ENCODE measurements at regions not wholly inside any gene's neighbourhood (a gene's known extent, or its start where the extent isn't known, plus 50 kb on each side); places are given as distances from the start of the nearest gene placed in this dataset.

GRCh38 chr12:87427770-87428169 lies 601.4 kb downstream of the C12orf50 start:
- H2BK15ac ChIP-seq (ENCODE audit: low read depth, low read length) = no peak overlapping the region
- no peak overlapping the region for H2BK20ac ChIP-seq (ENCODE audit: low read depth, low read length, poor library complexity, severe bottlenecking)
- no peak overlapping the region for H2BK12ac ChIP-seq (ENCODE audit: insufficient read length, low read depth, low read length)
- Mint-ChIP-seq H3K4me3 (no peak overlapping the region), H3K9me3 (peaks cover 13 to 21% of the 10 kb centered on the region in 2 experiments; a peak in 4 of 5 replicates), H3K36me3 (ENCODE audit: insufficient read depth in 1 of 3, low read depth in 3 of 3) (peaks cover 0 to 26% (median 16%) of the 10 kb centered on the region in 3 experiments; a peak in 6 of 7 replicates), H3K27ac (no peak overlapping the region; a peak in 1 of 7 replicates), H3K27me3 (ENCODE audit: low read depth) (no peaks in the 10 kb centered on the region), H3K4me1 (no peaks in the 10 kb centered on the region)
- H4K20me1 ChIP-seq (ENCODE audit: control insufficient read depth, insufficient read depth, insufficient read length) = no peaks in the 10 kb centered on the region
- no peak overlapping the region for H3K56ac ChIP-seq (ENCODE audit: insufficient read length, low read depth, low read length)
- WGBS (ENCODE audit: extremely low coverage, insufficient read length, low lambda C conversion rate) = no CpG with 5 or more reads among the region's 1 CpG
- H4K91ac ChIP-seq (ENCODE audit: insufficient read length, low read depth, low read length) = no peak overlapping the region
- TF ChIP-seq CTCF (conservative IDR thresholded peaks at IDR 0.05) = no peak
- no peak overlapping the region for H3K4me2 ChIP-seq (ENCODE audit: insufficient read depth, insufficient read length, low read length)
- no peaks in the 10 kb centered on the region for H3K9me3 ChIP-seq (ENCODE audit: control insufficient read depth, low read depth, low read length)
- DNase-seq = no peak
- no peaks in the 10 kb centered on the region for H3K23me2 ChIP-seq (ENCODE audit: insufficient read length, low read depth, low read length, poor library complexity, severe bottlenecking)
- no peaks in the 10 kb centered on the region for H3K79me1 ChIP-seq (ENCODE audit: insufficient read depth, low read depth, low read length, poor library complexity, severe bottlenecking)
- no peak overlapping the region for H4K5ac ChIP-seq (ENCODE audit: insufficient read length, low read depth, low read length)
- no peaks in the 10 kb centered on the region for H3K27me3 ChIP-seq (ENCODE audit: insufficient read depth, low read length)
- H3K4me1 ChIP-seq (ENCODE audit: insufficient read depth, low read length) = no peaks in the 10 kb centered on the region
- H3K14ac ChIP-seq (ENCODE audit: insufficient read depth, low read length) = no peak overlapping the region
- no peak overlapping the region for H2BK5ac ChIP-seq (ENCODE audit: insufficient read length, low read length)
- H4K8ac ChIP-seq (replicated peaks; ENCODE audit: insufficient read length, low read depth, low read length) = no peak overlapping the region
- no peaks in the 10 kb centered on the region for H3K79me2 ChIP-seq (ENCODE audit: insufficient read depth, low read length)
- no peak overlapping the region for H2AFZ ChIP-seq (ENCODE audit: low read length)
- H3K18ac ChIP-seq (ENCODE audit: insufficient read length, low read depth, low read length) = no peak overlapping the region
- H3K27ac ChIP-seq (ENCODE audit: insufficient read length, low read depth, low read length) = no peak overlapping the region
- no peak overlapping the region for H3T11ph ChIP-seq (ENCODE audit: low read length)
- no peak overlapping the region for H3K4ac ChIP-seq (ENCODE audit: low read depth, low read length)
- H2BK120ac ChIP-seq (ENCODE audit: low read depth, low read length, poor library complexity, severe bottlenecking) = no peak overlapping the region
- no peak overlapping the region for H3K9ac ChIP-seq (ENCODE audit: extremely low read depth, insufficient read length, low read length)
- H2AK5ac ChIP-seq (ENCODE audit: insufficient read length, low read length) = no peak overlapping the region
- no peak overlapping the region for H3K23ac ChIP-seq (ENCODE audit: insufficient read length, low read depth, low read length)
